GM19372 (cell line): ENCODE measurements at regions not wholly inside any gene's neighbourhood (a gene's known extent, or its start where the extent isn't known, plus 50 kb on each side); places are given as distances from the start of the nearest gene placed in this dataset.
"Not testable (repeated sequence)": the region's sequence is repeated elsewhere in the genome, so short reads cannot be mapped to it uniquely, and the experiment has no call there.

Experiments
- ATAC-seq: cut with Tn5 transposase; IDR thresholded peaks from one replicate; pipeline ENCODE4 v1.9.1; 2021; ENCODE audit warnings: mild to moderate bottlenecking, low read depth, moderate library complexity; ENCODE audit not compliant: unreplicated experiment

DNA sequence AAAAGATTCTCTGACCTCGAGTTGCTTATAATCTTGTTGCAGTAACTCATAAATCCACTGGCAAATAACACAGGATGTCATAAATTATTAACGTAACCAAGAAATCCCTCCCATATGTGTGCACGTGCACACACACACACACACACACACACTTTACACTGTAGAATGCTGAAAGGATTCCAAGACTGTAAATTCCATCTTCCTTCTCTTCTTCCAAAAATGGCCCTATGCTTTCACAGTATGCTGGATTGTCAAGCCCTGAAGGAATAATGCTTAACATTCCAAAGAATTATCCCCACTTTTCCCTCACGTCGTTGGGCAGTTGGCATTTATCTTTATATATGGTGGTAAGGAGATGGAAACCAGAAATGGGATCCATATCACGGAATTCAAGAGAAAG lies 117.5 kb upstream of the CRIM1 start:
- ATAC-seq = no peak

- ATAC-seq = no peak
Measured at GRCh38 chr2:36235882-36236281, 119.7 kb upstream of the CRIM1 start.

- ATAC-seq = no peak
Measured at GRCh38 chr2:36235426-36235825, 120.2 kb upstream of the CRIM1 start.

GRCh38 chr2:36223259-36223658 lies 132.3 kb upstream of the CRIM1 start:
- no peak for ATAC-seq

DNA sequence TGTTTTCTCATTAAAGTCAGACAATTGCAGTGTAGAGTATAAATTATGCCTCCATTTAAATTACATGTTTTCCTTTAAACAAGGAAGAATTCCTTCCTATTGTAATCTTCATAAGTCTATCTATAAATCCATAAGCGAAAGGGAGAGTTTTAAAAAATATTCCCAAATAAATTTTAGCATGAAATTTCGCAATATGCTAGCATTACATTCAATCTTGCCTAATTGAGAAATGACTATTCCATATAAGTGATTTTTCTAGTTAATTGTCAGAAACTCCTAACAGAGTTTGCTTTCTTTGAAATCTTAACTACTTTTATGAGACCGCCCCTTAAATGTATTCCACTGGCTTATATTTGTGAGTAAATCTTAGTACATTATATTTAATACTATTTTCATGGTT lies 133.1 kb upstream of the CRIM1 start:
- no peak for ATAC-seq

- no peak for ATAC-seq
Measured at GRCh38 chr2:36214691-36215090, 140.9 kb upstream of the CRIM1 start.

DNA sequence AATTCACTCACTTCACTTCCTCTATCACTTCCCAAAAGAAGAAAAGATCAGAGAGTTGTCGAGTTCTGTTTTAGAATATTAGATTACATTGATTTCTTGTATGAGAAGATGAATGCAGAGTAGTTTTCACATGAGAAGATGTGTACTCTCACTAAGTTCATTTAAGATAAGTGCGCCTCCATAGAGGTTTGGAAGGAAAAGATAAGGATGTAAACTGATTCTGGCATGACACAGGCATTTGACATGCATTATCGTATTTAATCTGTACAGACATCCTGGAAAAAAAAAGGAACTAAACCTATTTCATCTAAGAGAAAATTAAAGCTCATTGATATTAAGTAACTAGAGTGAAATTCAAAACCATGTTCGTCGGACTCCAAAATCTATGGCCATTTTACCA lies 152.2 kb upstream of the CRIM1 start:
- ATAC-seq = no peak

- no peak for ATAC-seq
Measured at GRCh38 chr2:36197181-36197971, 158.2 kb upstream of the CRIM1 start.

DNA sequence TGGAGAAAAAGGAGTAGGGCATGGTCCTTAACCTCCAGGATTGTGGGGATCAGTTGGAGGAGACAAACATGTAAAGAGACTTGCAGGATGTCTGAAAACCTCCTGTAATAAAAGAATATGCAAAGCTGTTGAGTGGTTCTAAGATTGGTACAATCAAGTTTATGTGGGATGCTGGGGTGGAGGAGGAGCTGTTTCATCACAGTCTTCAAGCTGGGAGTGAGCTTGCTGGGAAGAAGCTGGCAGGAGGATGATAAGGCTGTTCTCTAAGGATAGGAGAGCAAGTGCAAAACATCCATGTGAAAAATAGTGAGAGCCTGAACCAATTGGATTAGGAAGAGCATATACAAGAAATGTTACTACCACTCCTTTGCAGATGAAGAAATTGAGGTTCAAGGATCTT lies 161.9 kb upstream of the CRIM1 start:
- ATAC-seq = no peak

GRCh38 chr2:36192983-36193382 lies 162.6 kb upstream of the CRIM1 start:
- no peak for ATAC-seq

GRCh38 chr2:36190097-36190496 lies 165.5 kb upstream of the CRIM1 start:
- no peak for ATAC-seq

GRCh38 chr2:36185624-36186023 lies 170.0 kb upstream of the CRIM1 start:
- no peak for ATAC-seq

DNA sequence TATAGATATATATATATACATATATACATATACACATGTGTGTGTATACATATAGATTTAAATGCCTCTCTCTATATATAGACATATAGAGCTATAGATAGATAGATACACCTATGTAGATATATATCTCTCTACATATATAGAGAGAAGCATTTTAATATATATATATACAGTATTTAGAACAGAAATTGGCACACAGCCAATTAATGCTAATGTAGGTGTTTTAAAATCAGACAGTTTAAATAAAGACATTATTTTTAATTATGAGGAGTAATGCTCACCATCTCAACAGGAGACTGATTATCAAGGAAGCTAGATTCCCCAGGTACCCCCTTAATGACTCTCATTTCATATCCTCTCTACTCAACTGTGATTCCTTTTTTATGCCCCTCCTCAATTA lies 170.7 kb upstream of the CRIM1 start:
- ATAC-seq = no peak

- ATAC-seq = not testable (repeated sequence)
Measured at GRCh38 chr2:36180789-36181482, 174.6 kb upstream of the CRIM1 start.

GRCh38 chr2:36180293-36180692 lies 175.3 kb upstream of the CRIM1 start:
- not testable (repeated sequence) for ATAC-seq

GRCh38 chr2:36179668-36180269 lies 175.8 kb upstream of the CRIM1 start:
- ATAC-seq = not testable (repeated sequence)

DNA sequence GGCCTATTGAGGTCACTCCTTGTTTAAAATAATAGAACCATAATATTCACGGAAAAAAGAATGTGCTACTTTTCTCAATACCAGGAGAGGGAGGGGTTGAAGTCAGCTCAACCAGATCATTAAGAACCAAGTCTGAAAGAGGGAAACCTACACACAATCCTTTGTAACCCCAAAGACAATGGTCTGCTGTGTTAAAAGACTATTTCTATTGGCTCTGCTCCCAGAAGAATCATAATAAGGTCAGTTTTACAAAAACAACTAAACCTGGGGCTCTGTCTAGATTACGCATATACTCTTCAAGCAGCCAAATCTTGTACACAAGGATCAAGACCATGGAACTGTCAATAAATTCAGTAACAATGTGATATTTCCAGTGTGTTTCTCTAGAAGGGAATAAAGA lies 177.2 kb upstream of the CRIM1 start:
- ATAC-seq = no peak

DNA sequence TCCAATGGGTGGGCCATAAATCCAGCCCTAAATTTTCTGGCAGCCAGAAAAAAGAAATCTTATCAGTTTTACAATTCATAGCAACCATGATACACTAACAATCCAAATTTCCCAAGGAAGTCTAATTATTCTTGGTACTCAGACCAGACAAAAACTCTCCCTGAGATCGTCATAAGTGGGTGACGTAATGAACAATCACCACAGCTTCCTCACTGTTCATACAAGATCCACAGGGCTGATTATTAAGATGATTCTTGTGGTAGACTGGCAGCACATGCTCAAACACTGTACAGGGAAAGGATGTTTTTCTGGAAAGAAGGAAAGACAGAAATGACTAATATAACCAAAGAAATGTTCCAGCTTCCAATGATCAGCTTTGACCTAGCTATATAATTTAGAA lies 178.3 kb upstream of the CRIM1 start:
- ATAC-seq = no peak

DNA sequence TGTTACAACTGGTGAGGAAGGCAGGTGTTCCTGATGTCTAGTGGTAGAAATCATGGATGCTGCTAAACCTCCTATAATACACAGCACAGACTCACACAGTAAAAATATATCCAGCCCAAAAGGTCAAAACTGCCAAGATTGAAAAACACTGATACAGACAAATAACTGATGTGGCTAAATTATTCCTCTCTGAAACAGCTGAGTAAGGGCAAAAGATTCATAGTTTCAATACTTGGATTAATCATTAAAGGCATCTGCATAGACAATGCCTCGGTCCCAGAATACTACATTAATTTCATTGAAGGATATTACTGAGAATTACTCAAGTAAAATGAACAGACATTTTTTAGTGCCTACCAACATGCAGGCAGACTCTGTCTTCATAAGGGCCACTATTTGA lies 180.7 kb upstream of the CRIM1 start:
- ATAC-seq = no peak

DNA sequence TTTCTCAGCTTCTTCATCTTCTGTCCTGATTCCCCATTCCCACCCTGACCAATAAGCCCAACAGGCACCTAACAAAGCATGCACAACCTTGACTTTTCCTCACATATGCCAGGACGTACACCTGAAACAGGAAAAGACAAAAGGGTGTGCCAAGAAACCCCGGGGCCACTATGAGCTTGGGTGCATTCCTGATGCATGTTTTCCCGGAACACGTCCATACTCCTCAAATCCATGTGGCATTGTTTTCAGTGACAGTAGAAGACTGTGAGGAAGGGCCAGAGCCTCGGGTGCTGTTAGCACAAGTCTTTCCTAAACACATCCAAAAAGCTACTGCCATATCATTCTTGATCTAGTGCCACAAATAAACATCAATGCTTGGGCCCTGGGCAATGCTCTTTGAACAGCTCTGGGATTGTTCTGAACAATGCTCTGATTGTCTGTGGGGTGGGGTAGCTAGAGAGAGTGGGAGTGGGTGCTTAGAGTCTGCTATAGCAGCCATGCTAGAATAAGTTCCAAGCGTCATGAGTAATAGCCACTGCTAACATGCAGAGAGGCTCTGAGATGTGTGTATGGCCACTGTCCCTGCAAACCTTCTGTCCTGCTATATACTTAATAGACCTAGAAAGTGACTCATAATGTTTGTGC lies 181.7 kb upstream of the CRIM1 start:
- ATAC-seq = no peak

DNA sequence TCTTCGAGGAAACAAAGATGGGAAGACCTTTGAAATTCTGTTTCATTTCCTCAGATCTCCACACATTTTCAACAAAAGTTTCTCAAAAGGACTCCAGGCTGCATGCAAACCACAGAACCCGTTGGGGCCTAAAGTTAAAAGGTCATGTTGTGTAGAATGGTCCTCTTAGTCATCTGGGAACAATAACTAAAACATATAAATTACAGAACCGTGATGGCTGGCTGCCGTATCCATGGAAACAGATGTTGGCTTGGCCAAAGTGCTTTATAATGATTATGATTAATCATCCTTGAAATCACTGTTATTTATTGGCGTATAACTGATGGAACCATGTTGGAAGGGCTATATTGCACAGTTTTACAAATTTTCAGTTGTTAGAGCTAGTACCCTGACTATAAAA lies 182.8 kb upstream of the CRIM1 start:
- ATAC-seq = no peak
